RWPE1 (cell line): ENCODE measurements at regions not wholly inside any gene's neighbourhood (a gene's known extent, or its start where the extent isn't known, plus 50 kb on each side); places are given as distances from the start of the nearest gene placed in this dataset.

Experiments used
- CTCF ChIA-PET: fragments of 350-600 bp; sonication (Branson Sonifier 250); formaldehyde crosslinking; extraction: SDS; loops from one replicate; lab custom pipeline; 2021; lab: Yijun Ruan, JAX
- POLR2A ChIA-PET: fragments of 400-600 bp; formaldehyde crosslinking; extraction: SDS; loops from one replicate; lab custom pipeline; 2020; ENCODE audit warnings: antibody characterized with exemption; ENCODE audit not compliant: low non-redundant PET; lab: Yijun Ruan, JAX
- DNase-seq: peaks from one replicate; pipeline ENCODE4 v3.0.0; 2012; ENCODE audit warnings: low spot score
- H3K27ac ChIP-seq: fragments of 450-650 bp; 2 replicates; pipeline ENCODE4 v1.5.1; 2017
- CTCF ChIP-seq: fragments of 450-650 bp; conservative IDR thresholded peaks from 2 replicates; pipeline ENCODE4 v1.5.1; 2017; ENCODE audit warnings: low read depth, mild to moderate bottlenecking

- ChIA-PET POLR2A (no interaction called here), CTCF (no interaction called here)
- H3K27ac ChIP-seq, result no peak overlapping the region
- DNase-seq, result no peak
- no peak for TF ChIP-seq CTCF
These were observed 343.1 kb downstream of the CDH11 start for GRCh38 chr16:64778777-64779176.

- no peak overlapping the region for H3K27ac ChIP-seq
- CTCF ChIA-PET, result no interaction called here
- POLR2A ChIA-PET, result no interaction called here
- TF ChIP-seq CTCF, result no peak
- no peak for DNase-seq
These were observed 348.2 kb downstream of the CDH11 start for GRCh38 chr16:64773638-64774037.

- CTCF ChIA-PET, result no interaction called here
- DNase-seq, result no peak
These were observed 348.7 kb downstream of the CDH11 start for GRCh38 chr16:64773184-64773583.

GRCh38 chr16:64771273-64771672, 350.6 kb downstream of the CDH11 start:
- POLR2A ChIA-PET, result no interaction called here
- CTCF ChIA-PET, result no interaction called here
- no peak for DNase-seq
- no peak for TF ChIP-seq CTCF
- H3K27ac ChIP-seq, result no peak overlapping the region

More at GRCh38 chr16:64773184-64773583, 348.7 kb downstream of the CDH11 start:
- POLR2A ChIA-PET, result no interaction called here
- no peak for TF ChIP-seq CTCF
- H3K27ac ChIP-seq, result no peak overlapping the region

GRCh38 chr16:64762211-64762610, 359.7 kb downstream of the CDH11 start:
- ChIA-PET CTCF (no interaction called here), POLR2A (no interaction called here)
- TF ChIP-seq CTCF, result no peak
- no peak for DNase-seq
- H3K27ac ChIP-seq, result no peak overlapping the region

- no peak overlapping the region for H3K27ac ChIP-seq
- no peak for DNase-seq
- POLR2A ChIA-PET, result no interaction called here
- no peak for TF ChIP-seq CTCF
- CTCF ChIA-PET, result no interaction called here
These were observed 367.6 kb downstream of the CDH11 start for GRCh38 chr16:64754279-64754678.

GRCh38 chr16:64751906-64752305, 370.0 kb downstream of the CDH11 start:
- CTCF ChIA-PET, result no interaction called here
- no peak for DNase-seq
- no peak overlapping the region for H3K27ac ChIP-seq
- POLR2A ChIA-PET, result no interaction called here
- TF ChIP-seq CTCF, result no peak
